ENCODE measurements at regions not wholly inside any gene's neighbourhood (a gene's known extent, or its start where the extent isn't known, plus 50 kb on each side); places are given as distances from the start of the nearest gene placed in this dataset.

- no peak for TF ChIP-seq CTCF (IDR thresholded peaks at IDR 0.05)
- no peak for TF ChIP-seq ZFX (IDR thresholded peaks at IDR 0.05; ENCODE audit: borderline replicate concordance)
Observed at GRCh38 chr14:104469591-104469990, 110.0 kb upstream of the C14orf180 start.

All from 22Rv1 (cell line).